Endothelial cell of umbilical vein (primary cell): ENCODE measurements at regions not wholly inside any gene's neighbourhood (a gene's known extent, or its start where the extent isn't known, plus 50 kb on each side); places are given as distances from the start of the nearest gene placed in this dataset.

Experiments
- BruUV-seq: library from RNA; stranded (reverse); fragments of 400-500 nt; replicated peaks from 2 replicates; lab custom pipeline; 2021; lab: Mats Ljungman, UMichigan
- CTCF ChIA-PET: fragments of 300-600, 350-600 bp; sonication (Branson Sonifier 250); formaldehyde crosslinking; loops from one replicate; lab custom pipeline; 2021; ENCODE audit warnings: antibody characterized with exemption, inconsistent platforms; lab: Charles Lee
- POLR2A ChIA-PET: fragments of 300-600, 350-600 bp; sonication (Branson Sonifier 250); formaldehyde crosslinking; loops from one replicate; lab custom pipeline; 2021; ENCODE audit warnings: antibody characterized with exemption, inconsistent platforms; lab: Charles Lee
- DNase-seq: peaks from one replicate; pipeline ENCODE4 v3.0.0-alpha.2; 2011; ENCODE audit warnings: low read depth, low spot score
- FAIRE-seq: peaks from 2 replicates; lab custom pipeline; 2011; peaks lifted over from hg19 to GRCh38; lab: Jason Lieb, UNC
- H2AFZ ChIP-seq: 2 replicates; pipeline ENCODE4 v1.6.0; 2012; ENCODE audit warnings: low read depth, low read length, control low read depth, inconsistent platforms
- H3K27ac ChIP-seq: 2 replicates; pipeline ENCODE4 v1.5.1; 2011; ENCODE audit warnings: low read depth, mild to moderate bottlenecking, control low read depth, low read length, moderate library complexity; ENCODE audit not compliant: insufficient read depth
- H3K27me3 ChIP-seq, 2 experiments: 2 replicates each; pipeline versions ENCODE4 v1.6.0 to v1.6.1; 2011; ENCODE audit warnings: low read length in 2 of 2, mixed read lengths in 1 of 2; ENCODE audit not compliant: control insufficient read depth in 2 of 2, insufficient read depth in 2 of 2
- H3K36me3 ChIP-seq, 2 experiments: 2 replicates in 1 of 2; 3 replicates in 1 of 2; pipeline ENCODE4 v1.5.1; 2011; ENCODE audit warnings: low read length in 2 of 2, mild to moderate bottlenecking in 1 of 2, moderate library complexity in 1 of 2; ENCODE audit not compliant: control insufficient read depth in 2 of 2, insufficient read depth in 2 of 2; ENCODE audit errors: extremely low read depth in 1 of 2
- H3K4me1 ChIP-seq: 3 replicates; pipeline ENCODE4 v1.5.1; 2011; ENCODE audit warnings: mild to moderate bottlenecking, low read length; ENCODE audit not compliant: control insufficient read depth, insufficient read depth; ENCODE audit errors: extremely low read depth
- H3K4me2 ChIP-seq: 2 replicates; pipeline ENCODE4 v1.6.1; 2011; ENCODE audit warnings: low read length, control low read depth, mixed read lengths; ENCODE audit not compliant: insufficient read depth
- H3K4me3 ChIP-seq, 3 experiments: fragments of 200-600 bp in 1 of 3; sonication (generic), shearing (Covaris generic) in 1 of 3; replicated peaks in 1 of 3; 2 replicates each; pipeline ENCODE4 v1.5.1; 2011 to 2016; ENCODE audit warnings: control low read depth in 3 of 3, low read length in 3 of 3, mild to moderate bottlenecking in 2 of 3, inconsistent platforms in 1 of 3, low read depth in 1 of 3, moderate library complexity in 1 of 3; ENCODE audit not compliant: insufficient read depth in 1 of 3
- H3K79me2 ChIP-seq: 2 replicates; pipeline ENCODE4 v1.6.0; 2012; ENCODE audit warnings: low read length, inconsistent platforms; ENCODE audit not compliant: control insufficient read depth, insufficient read depth
- H3K9ac ChIP-seq: replicated peaks from 2 replicates; pipeline ENCODE3; 2011; ENCODE audit warnings: low read length, control low read depth; ENCODE audit not compliant: insufficient read depth; ENCODE audit errors: extremely low read depth
- H3K9me1 ChIP-seq: replicated peaks from 3 replicates; pipeline ENCODE4 v1.6.0; 2011; ENCODE audit warnings: mild to moderate bottlenecking, low read length; ENCODE audit not compliant: control insufficient read depth, insufficient read depth; ENCODE audit errors: extremely low read depth
- H3K9me3 ChIP-seq: replicated peaks from 2 replicates; pipeline ENCODE4 v1.5.1; 2012; ENCODE audit warnings: low read length, inconsistent platforms; ENCODE audit not compliant: control insufficient read depth, insufficient read depth
- H4K20me1 ChIP-seq: replicated peaks from 2 replicates; pipeline ENCODE3; 2011; ENCODE audit warnings: mild to moderate bottlenecking, low read length; ENCODE audit not compliant: control insufficient read depth, insufficient read depth; ENCODE audit errors: extremely low read depth
- EZH2 ChIP-seq: IDR thresholded peaks from 2 replicates; pipeline ENCODE4 v1.6.1; 2012; ENCODE audit warnings: borderline replicate concordance, low read depth, mild to moderate bottlenecking, moderate library complexity, low read length, inconsistent platforms; ENCODE audit not compliant: severe bottlenecking
- FOS ChIP-seq: IDR thresholded peaks from 2 replicates; pipeline ENCODE4 v1.6.1; 2011; ENCODE audit warnings: mild to moderate bottlenecking, low read length, moderate library complexity, borderline replicate concordance; ENCODE audit not compliant: insufficient read depth
- GATA2 ChIP-seq: IDR thresholded peaks from 2 replicates; pipeline ENCODE4 v1.7.0; 2011; ENCODE audit warnings: low read depth, mild to moderate bottlenecking, moderate library complexity, mixed read lengths, low read length; ENCODE audit not compliant: insufficient read length, insufficient read depth
- JUN ChIP-seq: IDR thresholded peaks from 2 replicates; pipeline ENCODE4 v1.6.1; 2011; ENCODE audit warnings: borderline replicate concordance, low read depth; ENCODE audit not compliant: insufficient read length, insufficient read depth
- MYC ChIP-seq: IDR thresholded peaks from one replicate; pipeline ENCODE4 v1.6.1; 2011; ENCODE audit warnings: mild to moderate bottlenecking, low read depth, low read length
- POLR2AphosphoS5 ChIP-seq: IDR thresholded peaks from 2 replicates; pipeline ENCODE4 v1.6.1; 2012; ENCODE audit warnings: low read depth, mild to moderate bottlenecking, control low read depth, low read length, moderate library complexity; ENCODE audit not compliant: insufficient read depth
- dilution Hi-C: fragments of 300-500 bp; cut with MboI; formaldehyde crosslinking; loops from one replicate; pipeline ENCODE4 v1.15.0; 2019; ENCODE audit warnings: low sequenced_read_pairs; ENCODE audit not compliant: extremely low pct_ligation_motif_present
- intact Hi-C: fragments of 100-400 bp; cut with micrococcal nuclease; formaldehyde crosslinking; loops from one replicate; pipeline ENCODE4 v1.10.0; 2022
- TF ChIP-seq, protein P1 (sequence below): IDR thresholded peaks from 2 replicates; pipeline ENCODE4 v1.6.1; 2011; ENCODE audit not compliant: insufficient read depth, insufficient read length
- TF ChIP-seq, protein P2 (sequence below), 2 donors: IDR thresholded peaks; 1 replicate in 1 of 2; 2 replicates in 1 of 2; pipeline ENCODE4 v1.5.1; 2011; ENCODE audit warnings: low read length in 2 of 2, mild to moderate bottlenecking in 2 of 2, moderate library complexity in 2 of 2, control low read depth in 1 of 2, inconsistent platforms in 1 of 2, low read depth in 1 of 2; ENCODE audit not compliant: insufficient read depth in 1 of 2; ENCODE audit errors: extremely low read depth in 1 of 2

DNA sequence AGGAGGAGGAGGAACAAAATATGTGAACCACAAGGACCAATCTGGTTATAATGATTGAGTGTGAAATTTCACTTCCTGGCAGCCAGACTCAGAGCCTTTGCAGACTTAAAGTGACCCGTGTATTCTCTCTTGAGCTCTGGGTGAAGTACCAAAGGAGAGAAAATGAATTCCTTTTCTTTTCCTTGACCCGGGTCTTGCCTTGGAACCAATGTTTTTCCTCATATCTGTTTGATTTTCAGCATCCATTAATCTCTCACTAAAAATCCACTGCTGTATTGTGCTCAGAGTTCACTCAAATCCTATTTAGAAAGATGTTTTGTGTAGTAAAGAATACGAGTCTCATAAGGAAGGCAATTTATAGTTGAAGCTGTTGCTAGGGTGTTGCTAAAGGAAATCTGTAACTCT lies 78.3 kb upstream of the C1QTNF7 start:
- FAIRE-seq = no peak
- POLR2A ChIA-PET = no interaction called here
- H3K4me2 ChIP-seq = no peak overlapping the region

More for the DNA sequence above, 78.3 kb upstream of the C1QTNF7 start:
- dilution Hi-C loops = no loop called here
- H3K36me3 ChIP-seq = no peaks in the 10 kb centered on the region
- H3K27me3 ChIP-seq = no peaks in the 10 kb centered on the region
- H3K4me1 ChIP-seq = no peaks in the 10 kb centered on the region
- CTCF ChIA-PET = no interaction called here
- H4K20me1 ChIP-seq = no peaks in the 10 kb centered on the region
- H3K27ac ChIP-seq = no peak overlapping the region
- TF ChIP-seq GATA2 (no peak), FOS (no peak), JUN (no peak), EZH2 (no peak), MYC (no peak), POLR2AphosphoS5 (no peak)
- TF ChIP-seq, protein P1, sequence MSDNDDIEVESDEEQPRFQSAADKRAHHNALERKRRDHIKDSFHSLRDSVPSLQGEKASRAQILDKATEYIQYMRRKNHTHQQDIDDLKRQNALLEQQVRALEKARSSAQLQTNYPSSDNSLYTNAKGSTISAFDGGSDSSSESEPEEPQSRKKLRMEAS = no peak
- TF ChIP-seq, protein P2, sequence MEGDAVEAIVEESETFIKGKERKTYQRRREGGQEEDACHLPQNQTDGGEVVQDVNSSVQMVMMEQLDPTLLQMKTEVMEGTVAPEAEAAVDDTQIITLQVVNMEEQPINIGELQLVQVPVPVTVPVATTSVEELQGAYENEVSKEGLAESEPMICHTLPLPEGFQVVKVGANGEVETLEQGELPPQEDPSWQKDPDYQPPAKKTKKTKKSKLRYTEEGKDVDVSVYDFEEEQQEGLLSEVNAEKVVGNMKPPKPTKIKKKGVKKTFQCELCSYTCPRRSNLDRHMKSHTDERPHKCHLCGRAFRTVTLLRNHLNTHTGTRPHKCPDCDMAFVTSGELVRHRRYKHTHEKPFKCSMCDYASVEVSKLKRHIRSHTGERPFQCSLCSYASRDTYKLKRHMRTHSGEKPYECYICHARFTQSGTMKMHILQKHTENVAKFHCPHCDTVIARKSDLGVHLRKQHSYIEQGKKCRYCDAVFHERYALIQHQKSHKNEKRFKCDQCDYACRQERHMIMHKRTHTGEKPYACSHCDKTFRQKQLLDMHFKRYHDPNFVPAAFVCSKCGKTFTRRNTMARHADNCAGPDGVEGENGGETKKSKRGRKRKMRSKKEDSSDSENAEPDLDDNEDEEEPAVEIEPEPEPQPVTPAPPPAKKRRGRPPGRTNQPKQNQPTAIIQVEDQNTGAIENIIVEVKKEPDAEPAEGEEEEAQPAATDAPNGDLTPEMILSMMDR (IDR thresholded peaks at IDR 0.05; ENCODE audit: extremely low read depth in 1 of 2, insufficient read depth in 1 of 2, low read depth in 1 of 2, low read length in 2 of 2) = no peak
- H3K9ac ChIP-seq = no peak overlapping the region
- no peaks in the 10 kb centered on the region for H3K9me1 ChIP-seq
- intact Hi-C loops = no loop called here
- no peaks in the 10 kb centered on the region for H3K79me2 ChIP-seq
- BruUV-seq = no TSS peak
- no peak overlapping the region for H2AFZ ChIP-seq
- H3K4me3 ChIP-seq = no peak overlapping the region
- no peaks in the 10 kb centered on the region for H3K9me3 ChIP-seq
- no peak for DNase-seq
